ENCODE measurements at regions not wholly inside any gene's neighbourhood (a gene's known extent, or its start where the extent isn't known, plus 50 kb on each side); places are given as distances from the start of the nearest gene placed in this dataset.

DNA sequence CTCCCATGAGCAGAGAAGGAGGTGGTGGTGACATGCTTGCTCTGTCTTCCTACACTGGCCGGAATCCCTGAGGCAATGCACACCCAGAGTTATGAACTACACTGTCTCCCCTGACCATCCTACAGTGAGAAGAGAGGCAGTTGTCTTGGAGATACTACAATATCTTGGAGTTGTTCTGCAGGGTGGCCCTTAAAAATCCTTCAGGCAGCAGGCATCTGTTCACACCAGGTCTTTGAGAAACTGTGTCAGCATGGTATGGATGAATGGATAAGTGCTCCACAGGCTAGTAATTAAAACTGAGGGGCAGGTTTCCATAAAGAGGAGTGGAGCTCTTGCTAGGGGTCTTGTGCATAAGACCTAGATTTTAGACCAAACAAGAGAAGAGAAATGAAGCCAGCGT lies 223.7 kb upstream of the COPS8 start:
- TF ChIP-seq, protein P1, sequence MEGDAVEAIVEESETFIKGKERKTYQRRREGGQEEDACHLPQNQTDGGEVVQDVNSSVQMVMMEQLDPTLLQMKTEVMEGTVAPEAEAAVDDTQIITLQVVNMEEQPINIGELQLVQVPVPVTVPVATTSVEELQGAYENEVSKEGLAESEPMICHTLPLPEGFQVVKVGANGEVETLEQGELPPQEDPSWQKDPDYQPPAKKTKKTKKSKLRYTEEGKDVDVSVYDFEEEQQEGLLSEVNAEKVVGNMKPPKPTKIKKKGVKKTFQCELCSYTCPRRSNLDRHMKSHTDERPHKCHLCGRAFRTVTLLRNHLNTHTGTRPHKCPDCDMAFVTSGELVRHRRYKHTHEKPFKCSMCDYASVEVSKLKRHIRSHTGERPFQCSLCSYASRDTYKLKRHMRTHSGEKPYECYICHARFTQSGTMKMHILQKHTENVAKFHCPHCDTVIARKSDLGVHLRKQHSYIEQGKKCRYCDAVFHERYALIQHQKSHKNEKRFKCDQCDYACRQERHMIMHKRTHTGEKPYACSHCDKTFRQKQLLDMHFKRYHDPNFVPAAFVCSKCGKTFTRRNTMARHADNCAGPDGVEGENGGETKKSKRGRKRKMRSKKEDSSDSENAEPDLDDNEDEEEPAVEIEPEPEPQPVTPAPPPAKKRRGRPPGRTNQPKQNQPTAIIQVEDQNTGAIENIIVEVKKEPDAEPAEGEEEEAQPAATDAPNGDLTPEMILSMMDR (IDR thresholded peaks at IDR 0.05), result no peak
- no peak for TF ChIP-seq EP300 (IDR thresholded peaks at IDR 0.05; ENCODE audit: low read depth)
